ENCODE measurements at regions not wholly inside any gene's neighbourhood (a gene's known extent, or its start where the extent isn't known, plus 50 kb on each side); places are given as distances from the start of the nearest gene placed in this dataset.
A peak's percentile ranks its signal among the peaks of the same experiment; 100 is the strongest.
"Not testable (repeated sequence)": the region's sequence is repeated elsewhere in the genome, so short reads cannot be mapped to it uniquely, and the experiment has no call there.

DNA sequence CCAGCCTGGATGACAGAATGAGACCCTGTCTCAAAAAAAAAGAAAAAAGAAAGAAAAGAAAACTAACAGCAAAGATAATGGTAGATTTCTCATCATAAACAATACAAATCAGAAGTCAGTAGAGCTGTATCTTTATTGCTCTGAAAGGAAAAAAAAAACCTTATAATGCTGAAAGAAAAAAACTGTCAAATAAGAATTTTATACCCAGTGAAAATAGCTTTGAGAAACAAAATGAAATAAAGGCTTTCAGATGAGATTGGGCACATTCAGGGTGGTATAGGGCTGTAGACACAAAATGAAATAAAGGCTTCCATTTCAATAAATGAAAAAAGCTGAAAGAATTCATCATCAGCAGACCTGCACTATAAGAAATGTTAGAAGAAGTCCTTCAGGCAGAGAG is 105.0 kb upstream of the FOXN3 start:
- no peak for DNase-seq

DNA sequence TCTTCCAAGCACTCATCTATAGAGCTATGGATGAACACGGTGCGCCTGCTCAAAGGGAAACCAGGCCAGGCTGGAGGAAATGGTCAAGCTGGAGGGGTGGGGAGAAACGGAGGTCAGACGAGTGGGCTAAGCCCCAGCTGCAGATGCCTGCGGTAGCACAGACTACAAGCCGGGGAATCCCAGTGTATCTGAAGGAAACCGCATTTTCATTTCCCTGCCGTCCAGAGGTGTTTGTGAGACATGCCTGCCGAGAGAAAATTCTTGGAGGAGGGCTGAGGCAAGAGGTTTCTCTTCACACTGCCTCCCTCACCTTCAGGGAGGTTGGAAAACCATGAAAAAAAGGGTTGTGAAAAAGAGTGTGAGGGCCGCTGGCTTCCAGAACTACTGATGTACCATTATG is 102.0 kb upstream of the FOXN3 start:
- DNase-seq = no peak

DNA sequence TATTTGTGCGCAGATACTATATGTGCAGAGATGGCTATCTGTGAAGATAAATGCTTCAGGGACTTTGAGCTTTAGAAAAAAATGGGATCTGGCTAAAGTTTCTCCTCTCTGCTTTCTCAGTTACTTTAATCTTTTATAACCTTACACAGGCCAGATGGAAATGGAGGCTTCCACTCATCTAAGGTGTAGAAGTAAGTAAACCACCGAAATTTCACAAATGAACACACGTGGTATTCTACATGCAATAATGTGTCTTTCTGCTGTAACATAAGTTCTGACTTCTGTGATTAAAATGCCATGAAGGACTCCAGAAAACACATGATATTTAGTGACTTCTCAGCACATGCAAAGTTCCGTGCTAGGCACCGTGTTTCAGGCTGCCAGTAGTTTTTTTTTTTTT is 99.1 kb upstream of the FOXN3 start:
- DNase-seq = no peak

DNA sequence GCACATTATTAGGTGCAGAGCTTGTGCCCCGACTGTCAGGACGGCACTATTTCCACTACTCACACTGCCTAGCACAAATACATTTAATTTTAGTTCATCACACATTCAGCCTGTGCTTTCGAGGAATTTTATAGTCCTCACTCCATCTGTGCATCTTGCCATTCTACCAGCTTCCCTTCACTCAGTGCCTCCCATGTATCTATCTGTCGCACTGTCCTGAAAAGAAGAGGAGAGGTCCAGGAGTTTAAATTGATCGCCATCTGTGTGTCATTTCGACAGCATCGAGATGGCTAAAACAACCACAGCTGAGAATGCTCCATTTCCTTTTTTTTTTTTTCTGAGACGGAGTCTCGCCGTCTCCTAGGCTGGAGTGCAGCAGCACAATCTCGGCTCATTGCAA is 97.6 kb upstream of the FOXN3 start:
- DNase-seq = no peak

DNA sequence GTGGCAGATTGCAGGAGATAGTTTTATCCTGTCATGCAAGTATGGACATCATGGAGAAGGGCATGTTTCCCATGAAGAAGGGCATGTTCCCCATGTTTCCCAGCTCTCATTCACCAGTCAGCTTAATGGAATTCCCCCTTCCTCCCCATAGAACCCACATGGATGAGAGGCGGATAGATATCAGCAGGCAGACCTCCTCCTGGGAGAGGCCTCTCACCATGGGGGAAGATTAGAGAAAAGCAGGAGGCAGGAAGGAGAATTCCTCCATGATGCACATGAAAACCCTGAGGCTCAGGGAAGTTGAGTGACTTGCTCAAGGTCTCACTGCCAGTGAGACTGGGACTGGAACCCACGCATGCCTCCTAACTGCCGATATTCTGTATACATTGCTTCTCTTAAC is 92.9 kb upstream of the FOXN3 start:
- no peak for DNase-seq

DNA sequence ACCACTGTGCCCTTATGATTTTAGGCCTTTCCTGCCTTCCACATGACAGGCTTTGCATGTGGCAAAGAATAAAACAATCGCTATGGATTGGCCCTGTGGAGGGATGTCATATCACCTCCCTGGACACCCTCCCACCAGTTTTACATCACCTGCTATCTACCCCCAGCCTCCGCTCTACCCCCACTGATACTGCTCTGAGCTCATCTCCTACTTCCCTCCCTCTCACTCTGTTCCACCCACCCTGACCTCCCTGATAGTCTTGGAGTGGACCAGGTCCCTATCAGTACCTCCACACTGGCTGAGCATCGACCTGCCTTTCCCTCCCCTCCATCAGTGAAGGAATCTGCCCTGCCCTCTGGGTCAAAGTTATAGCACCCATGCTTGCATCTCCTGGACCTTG is 91.8 kb upstream of the FOXN3 start:
- no peak for DNase-seq

DNA sequence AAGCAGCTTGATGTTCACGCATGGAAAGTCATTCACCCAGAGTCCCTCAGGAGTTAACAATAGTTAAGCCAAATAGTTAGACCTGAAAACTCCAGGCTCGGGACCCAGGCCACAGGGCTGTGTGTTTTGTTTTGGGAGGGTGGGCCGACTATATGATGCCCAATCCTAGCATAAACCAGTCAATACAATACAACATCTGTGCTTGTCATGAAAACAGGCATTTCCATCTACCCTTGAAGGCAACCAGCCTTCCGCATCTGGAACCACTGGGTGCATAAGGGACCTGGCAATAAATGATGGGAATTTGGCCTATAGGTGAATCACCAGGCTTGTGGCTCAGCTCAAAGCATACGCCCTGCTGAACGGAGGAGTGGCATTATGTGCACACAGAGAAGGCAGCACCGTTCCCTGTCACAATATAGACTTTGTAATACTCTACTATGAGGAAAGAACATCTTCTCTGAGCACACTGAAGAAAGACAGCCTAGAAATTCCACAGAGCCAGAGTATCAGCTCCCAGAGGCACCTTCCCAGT is 91.0 kb upstream of the FOXN3 start:
- DNase-seq = no peak

DNA sequence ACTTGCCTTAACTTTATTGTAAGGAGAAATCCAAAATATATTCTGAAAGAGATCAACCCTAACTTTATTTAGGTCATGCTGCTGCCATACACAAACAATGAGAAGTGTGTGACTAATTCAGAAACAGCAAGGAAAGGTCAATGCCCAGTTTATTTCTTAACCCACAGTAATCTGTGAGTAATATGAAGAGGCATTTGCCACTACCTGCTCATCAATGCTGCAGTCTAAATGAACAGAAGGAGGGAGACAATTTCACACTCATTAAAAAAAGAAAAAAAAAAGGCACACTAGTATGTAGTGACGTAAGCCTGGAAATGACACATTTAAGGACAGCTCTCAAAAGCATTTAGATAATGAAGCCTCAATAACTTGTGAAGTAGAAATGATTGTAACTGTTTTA is 90.5 kb upstream of the FOXN3 start:
- DNase-seq = no peak

DNA sequence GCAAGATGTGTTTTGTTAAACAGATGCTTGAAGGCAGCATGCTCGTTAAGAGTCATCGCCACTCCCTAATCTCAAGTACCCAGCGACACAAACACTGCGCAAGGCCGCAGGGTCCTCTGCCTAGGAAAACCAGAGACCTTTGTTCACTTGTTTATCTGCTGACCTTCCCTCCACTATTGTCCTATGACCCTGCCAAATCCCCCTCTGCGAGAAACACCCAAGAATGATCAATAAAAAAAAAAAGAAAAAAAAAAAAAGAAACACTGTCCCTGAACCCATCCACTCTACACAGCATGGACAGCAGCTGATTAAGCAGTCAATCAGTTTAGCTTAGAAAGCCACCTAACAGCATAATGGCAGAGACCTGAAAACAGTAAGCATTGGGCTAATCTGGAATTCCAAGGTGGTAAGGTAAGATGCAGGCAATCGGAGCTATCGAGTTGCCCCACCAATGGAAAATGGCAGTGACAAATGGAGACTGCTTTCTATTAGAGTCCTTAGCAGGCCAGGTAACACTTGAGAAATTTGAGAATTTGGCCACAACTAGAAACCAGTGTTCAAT is 89.9 kb upstream of the FOXN3 start:
- not testable (repeated sequence) for DNase-seq

DNA sequence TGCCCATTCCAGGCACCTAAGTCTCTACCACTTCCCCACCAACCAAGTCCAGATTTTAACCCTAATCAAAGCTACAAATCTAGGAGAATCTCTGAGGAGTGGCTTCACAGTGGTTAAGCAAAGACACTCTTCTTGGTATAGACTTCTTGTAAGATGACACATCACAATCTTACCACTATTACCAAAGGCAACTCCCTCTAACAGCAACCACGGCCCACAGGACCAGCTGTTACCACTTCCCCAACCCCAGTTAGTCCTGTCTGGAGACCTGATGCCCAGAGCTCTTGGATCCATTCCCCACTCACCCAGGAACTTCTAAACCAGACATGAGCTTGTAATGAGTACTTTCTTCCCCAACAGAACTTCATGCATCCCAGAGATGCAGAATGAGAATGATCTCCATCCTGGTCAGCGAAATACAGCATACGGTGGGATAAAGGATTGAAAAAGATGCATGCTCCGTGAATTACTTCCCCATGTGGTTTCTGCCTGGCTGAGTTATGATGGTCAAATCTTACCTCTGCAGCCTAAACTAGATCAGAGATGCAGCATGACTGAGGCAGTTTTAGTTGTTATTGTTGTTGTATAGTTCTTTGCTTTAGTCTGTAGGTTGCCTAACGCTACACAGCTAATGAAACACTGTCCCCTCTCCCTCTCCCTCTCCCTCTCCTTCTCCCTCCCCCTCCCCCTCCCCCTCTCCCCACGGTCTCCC is 87.7 kb upstream of the FOXN3 start:
- no peak for DNase-seq

DNA sequence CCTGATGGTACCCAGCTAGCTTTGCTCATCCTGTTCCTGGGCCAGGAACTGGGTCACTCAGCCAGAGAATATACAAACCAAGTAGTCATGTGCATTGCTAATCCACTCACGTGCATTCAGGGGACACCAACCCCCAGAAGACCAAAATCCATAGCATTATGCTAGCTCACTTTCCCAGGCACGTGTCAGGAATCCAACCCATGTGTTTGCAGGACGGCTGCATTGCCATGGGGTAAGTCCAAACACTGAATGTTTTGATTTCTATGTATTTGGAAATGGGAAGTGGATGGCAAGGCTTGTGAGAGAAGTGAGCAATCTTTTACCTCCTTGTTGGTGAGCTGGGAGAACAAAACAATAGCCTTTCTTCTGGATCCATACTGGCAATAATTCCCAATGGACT is 87.1 kb upstream of the FOXN3 start:
- DNase-seq = no peak

DNA sequence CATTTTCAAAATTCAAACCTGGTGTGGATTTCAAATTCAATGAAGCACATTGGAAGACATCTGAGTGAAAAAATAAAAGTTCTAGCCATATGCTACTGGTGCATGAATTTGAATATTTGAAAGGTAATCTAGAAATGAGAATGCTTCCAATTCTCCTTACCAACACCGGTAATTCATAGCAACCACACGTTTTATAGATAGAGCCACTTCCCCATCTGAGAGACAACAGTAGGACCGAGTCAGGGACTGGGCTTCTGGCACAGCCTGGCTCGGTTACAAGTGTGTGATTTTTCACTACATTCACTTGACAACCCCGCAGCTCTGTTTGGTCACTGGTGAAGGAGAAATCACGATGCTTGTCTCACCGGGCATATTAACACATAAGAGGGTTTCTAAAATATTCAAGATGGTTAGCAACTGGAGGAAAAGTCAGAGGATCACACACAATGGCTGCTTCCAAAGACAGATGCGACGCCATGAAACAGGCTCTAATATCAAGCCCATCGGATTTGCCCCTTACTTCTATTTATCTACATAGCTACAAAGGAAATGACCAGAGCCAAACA is 86.5 kb upstream of the FOXN3 start:
- DNase-seq = no peak

DNA sequence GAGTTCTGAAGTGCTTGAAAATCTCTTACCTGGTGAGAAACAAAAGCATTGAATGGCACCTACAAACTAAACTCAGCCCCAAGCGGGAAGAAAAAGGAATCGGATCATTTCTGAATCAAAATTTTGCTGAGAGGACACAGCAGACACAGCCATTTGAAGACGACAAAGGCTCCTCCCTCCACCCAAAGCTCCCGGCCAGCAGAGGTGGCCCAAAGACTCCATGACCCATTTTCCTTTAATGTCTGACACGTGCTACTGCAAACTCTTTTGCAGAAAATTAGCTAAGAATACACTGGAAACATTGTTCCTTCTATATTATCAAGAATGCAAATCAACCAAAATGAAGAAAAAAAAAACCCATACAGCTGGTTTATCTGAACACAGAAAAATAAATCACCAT is 85.9 kb upstream of the FOXN3 start:
- no peak for DNase-seq

DNA sequence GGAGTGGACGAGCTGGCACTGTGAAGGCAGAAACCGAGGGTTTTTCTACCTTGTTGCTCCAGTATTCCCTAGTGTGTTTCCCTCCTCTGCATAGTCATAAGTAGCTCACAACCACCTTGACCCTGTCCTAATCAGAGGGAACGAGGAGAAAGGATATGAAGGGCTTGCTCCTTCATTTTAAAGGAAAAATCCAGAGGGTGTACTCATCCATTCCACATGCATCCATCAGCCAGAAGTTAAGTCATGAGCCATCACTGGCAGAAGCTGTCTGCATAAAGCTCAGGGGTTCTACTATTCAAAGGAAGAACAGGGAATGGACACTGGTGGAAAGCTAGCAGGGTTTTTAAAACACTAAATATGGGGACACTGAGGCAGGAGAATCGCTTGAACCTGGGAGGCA is 84.3 kb upstream of the FOXN3 start:
- no peak for DNase-seq

DNA sequence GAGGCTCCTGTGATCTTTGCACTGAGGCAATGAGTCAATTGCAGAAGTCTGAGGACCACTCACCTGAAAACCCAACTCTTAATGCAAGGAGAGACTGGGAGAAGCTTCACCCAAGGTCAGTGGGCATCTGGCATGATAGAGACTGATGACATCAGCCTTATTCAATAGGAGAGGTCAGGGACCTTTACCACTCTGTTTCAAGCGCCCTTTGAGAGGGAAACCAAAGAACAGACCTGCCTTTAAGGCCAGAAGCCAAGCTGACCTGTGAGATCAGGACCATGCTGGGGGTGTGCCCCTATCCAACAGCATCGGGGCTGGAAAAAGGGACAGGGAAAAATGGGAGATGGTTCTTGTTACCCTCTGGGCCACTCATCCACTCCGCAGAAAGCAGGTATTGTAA is 83.3 kb upstream of the FOXN3 start:
- DNase-seq = no peak

DNA sequence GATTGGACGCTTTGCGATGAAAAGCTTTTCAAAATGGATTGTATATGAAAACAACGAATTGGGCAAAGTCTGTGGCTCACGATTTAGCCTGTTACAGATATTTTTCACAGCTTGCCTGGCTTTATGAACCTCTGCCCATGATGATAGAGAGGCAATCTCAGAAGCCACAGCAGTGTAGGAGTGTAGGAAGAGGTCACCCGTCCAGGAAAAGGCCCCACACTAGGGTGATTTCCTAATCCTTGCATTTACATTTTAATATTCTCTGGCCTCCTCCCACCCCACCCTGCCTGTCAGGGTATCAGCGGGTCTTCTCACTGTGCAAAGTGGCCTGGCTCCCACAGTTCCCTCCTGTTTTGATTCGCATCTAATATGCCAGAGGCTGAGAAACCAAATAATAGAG is 81.8 kb upstream of the FOXN3 start:
- DNase-seq = no peak

DNA sequence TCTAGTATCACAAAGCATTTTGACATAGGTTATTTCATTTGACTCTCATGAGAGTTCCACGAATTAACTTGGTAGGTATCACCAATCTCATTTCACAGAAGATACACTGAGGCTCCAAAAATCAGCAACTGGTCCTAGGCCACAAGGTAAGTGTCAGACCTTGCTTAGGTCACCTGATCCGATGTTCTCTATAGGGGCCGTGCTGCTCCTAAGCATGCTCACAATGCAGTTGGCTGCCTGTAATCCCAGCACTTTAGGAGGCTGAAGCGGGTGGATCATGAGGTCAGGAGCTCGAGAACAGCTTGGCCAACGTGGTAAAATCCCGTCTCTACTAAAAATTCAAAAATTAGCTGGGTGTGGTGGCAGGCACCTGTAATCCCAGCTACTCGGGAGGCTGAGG is 78.7 kb upstream of the FOXN3 start:
- no peak for DNase-seq

DNA sequence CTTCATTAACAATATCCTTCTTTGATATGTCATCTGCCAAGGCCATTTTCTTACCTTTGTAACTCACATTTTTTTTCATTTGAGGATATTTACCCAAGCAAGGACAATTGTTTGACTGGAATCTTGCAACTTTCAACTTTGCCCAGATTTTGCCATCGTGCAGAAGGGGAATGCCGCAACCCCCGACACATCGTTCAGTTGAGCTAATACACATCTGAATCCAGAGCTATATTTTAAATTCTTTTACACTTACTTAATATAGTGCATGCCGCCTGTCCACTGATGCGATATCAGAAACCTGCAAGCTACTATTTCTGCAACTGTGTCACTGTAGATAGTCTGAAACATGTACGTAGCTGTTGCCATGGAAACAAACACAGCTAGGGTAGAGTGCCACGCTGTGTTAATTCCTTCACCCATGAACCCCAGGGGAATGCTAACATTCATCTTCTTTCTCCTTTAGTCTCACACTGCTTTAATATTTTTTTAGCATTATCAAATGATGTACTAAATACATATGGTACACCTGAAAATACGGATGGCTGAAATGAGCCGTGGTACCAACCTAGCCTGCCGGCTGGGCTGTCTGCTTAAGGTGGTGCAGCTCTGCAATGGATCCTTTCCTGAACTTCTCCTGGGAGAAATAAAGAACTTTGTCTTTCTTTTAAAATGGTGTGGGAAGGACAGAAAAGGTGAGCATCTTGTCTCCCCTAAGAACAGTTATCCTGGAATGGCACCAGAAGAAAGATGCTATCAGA is 77.0 kb upstream of the FOXN3 start:
- peak; percentile 2 to 55 for DNase-seq

DNA sequence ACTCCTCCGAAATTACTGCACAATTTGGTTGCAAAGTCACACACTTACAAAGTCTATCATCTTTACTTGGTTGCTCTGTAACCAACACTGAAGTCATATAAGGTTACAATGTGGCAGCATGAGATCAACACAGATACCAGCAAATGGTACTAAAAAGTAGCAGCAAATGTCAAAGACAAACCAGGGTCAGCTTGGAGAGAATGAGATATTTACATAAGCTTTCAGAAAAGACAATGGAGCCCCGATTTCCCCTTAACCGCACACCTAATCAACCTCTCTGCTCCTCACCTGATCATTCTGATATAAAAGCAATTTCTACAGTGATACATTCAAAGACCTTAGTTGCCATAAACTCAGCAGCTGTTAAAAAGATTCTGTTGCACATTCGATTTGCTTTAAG is 76.4 kb upstream of the FOXN3 start:
- DNase-seq = no peak

DNA sequence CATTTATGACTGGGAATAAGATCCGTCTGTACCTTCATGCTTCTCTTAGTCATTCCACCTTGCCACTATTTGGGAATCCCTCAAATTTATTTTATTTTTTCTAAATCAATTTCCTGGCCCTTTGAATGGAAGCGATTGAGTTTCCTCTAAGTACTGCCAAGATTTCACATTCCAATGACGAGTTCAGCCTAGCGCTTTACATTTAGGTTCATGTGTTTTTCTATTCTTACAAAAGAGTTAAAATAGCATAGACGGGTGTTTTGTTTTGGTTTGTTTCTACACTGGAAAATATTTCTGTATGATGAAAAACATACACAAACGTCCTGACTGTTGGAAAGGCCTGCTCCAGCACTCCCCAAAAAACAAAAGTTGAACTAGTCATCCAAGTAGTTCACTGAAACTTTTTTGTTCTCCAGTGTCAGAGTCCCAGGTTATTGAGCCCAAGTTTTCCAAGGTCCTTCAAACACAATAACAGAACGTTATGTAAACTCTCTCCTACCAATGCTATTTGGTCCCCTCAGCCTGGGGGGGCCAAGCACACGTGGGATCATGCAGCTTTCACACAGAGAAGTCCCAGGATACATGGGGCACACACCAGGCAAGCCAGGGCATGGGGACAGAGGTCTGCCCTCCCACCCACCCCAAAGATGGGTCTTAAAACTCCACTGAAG is 74.8 kb upstream of the FOXN3 start:
- no peak for DNase-seq

DNA sequence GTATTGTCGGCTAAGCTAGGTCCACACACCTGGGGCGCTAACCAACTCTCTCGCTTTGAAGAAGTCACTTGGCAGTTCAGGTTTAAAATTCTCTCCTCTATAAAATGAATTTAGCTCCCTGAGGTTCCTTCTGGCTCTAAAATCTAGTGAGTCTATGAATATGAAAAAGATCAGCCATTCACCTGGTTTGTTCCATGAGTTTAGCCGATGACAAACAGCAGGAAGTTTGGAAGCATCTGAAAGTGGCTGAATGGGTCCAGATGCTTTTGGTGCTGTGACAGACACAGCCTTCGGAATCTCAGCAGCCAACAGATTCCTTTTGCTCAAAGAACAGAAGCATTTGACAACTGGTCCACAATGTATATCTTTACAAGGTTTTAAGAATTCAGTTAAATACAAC is 73.4 kb upstream of the FOXN3 start:
- no peak for DNase-seq

DNA sequence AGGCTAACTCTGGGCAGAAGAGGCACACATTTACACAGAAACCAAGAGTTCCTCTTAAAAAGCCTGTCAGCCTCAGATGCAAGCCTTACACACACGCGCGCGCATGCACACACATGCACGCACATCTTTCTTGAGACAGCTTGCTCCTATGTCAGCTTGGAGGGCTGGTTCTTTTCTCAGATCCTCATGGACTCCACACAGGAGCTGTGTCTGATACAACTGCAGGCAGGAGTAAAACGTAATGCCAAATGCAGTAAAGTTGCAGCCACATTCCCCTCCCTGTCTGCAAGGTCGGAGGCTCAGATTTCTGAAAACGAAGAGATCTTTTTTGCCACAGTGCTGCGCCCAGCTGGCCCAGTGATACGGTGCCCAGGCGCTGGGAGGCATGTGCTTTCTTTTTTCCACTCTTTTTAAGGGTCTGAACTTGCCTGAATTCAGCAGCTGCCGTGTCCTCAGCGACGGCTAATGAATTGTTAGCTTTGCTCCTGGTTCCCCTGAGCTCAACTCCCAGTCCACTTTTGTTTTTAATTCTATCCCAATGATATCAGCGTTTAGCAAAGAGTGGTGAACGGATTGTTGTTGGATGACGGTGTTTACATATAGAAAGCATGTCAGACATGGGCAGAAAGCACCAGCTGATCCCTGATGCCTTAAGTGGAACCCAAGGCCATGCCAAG is 72.9 kb upstream of the FOXN3 start:
- DNase-seq = peak in 1 of 2 experiments; percentile 39

DNA sequence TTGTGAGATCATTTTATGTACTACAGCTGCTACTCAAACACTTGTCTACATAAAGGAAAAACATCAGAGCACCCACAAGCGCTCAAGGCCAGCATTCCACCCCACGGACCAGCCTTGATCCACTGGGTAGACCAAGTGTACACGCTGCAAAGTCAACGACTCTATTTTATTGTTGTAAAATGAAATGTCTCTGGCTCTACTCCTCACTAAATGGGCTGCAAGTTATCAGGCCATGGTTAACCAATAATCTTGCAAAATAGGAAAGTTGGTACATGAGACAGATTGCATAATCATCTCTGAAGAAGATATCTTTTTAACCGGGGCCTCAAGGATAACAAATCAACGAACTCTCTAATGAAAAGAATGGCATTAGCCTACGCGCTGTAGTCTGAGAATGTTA is 69.9 kb upstream of the FOXN3 start:
- no peak for DNase-seq
